A549 (cell line): ENCODE measurements at regions not wholly inside any gene's neighbourhood (a gene's known extent, or its start where the extent isn't known, plus 50 kb on each side); places are given as distances from the start of the nearest gene placed in this dataset.

Experiments
- ATAC-seq, 2 experiments: fragments of 200-7000 bp in 1 of 2; fragments of >200 bp in 1 of 2; cut with Nextera tagmentation in 1 of 2; cut with Tn5 transposase in 1 of 2; 3 replicates each; pipeline versions ENCODE4 v1.8.0 to v1.9.1; 2018 to 2020; ENCODE audit warnings: mild to moderate bottlenecking in 1 of 2, moderate library complexity in 1 of 2
- CTCF ChIA-PET: fragments of 300-600 bp; sonication (Branson Sonifier 250); formaldehyde crosslinking; extraction: SDS; loops from one replicate; lab custom pipeline; 2021; ENCODE audit warnings: antibody characterized with exemption, inconsistent platforms; lab: Yijun Ruan, JAX
- POLR2A ChIA-PET: fragments of 350-600 bp; formaldehyde crosslinking; extraction: SDS; loops from one replicate; lab custom pipeline; 2021; ENCODE audit warnings: antibody characterized with exemption, inconsistent platforms; lab: Yijun Ruan, JAX
- DNase-seq, 2 experiments: peaks; one replicate each; pipeline versions ENCODE4 v3.0.0 to v3.0.0-alpha.2; 2011 to 2016; ENCODE audit warnings: low read depth in 1 of 2, low spot score in 1 of 2
- FAIRE-seq: peaks from 2 replicates; lab custom pipeline; 2011; peaks lifted over from hg19 to GRCh38; lab: Jason Lieb, UNC
- H3K27ac ChIP-seq, 2 experiments: fragments of >200 bp; sonication (Bioruptor Twin); formaldehyde crosslinking; 3 replicates each; pipeline ENCODE4 v1.5.1; 2016 to 2017
- H3K4me1 ChIP-seq: fragments of >200 bp; sonication (Bioruptor Twin); formaldehyde crosslinking; 3 replicates; pipeline ENCODE4 v1.6.1; 2016
- H3K4me2 ChIP-seq: fragments of >200 bp; sonication (Bioruptor Twin); formaldehyde crosslinking; 3 replicates; pipeline ENCODE4 v1.6.1; 2016
- H3K4me3 ChIP-seq: fragments of >200 bp; sonication (Bioruptor Twin); formaldehyde crosslinking; 3 replicates; pipeline ENCODE4 v1.5.1; 2016
- H3K9me3 ChIP-seq: fragments of >200 bp; sonication (Bioruptor Twin); formaldehyde crosslinking; 3 replicates; pipeline ENCODE4 v1.6.1; 2016
- CHD2 ChIP-seq: fragments of 150-350 bp; IDR thresholded peaks from 2 replicates; pipeline ENCODE4 v1.6.1; 2014; ENCODE audit warnings: low read length; ENCODE audit not compliant: partially characterized antibody
- CHD4 ChIP-seq: fragments of 200-600 bp; sonication (generic); IDR thresholded peaks from 2 replicates; pipeline ENCODE4 v1.6.1; 2016; ENCODE audit warnings: antibody characterized with exemption, mild to moderate bottlenecking, borderline replicate concordance
- EHMT2 ChIP-seq: fragments of 200-600 bp; sonication (generic); IDR thresholded peaks from 2 replicates; pipeline ENCODE4 v1.6.1; 2016; ENCODE audit warnings: antibody characterized with exemption, low read depth, mild to moderate bottlenecking, moderate library complexity
- ESRRA ChIP-seq: fragments of 150-350 bp; IDR thresholded peaks from 2 replicates; pipeline ENCODE4 v1.6.1; 2014; ENCODE audit warnings: mild to moderate bottlenecking, low read length, borderline replicate concordance
- GATA3 ChIP-seq: IDR thresholded peaks from 2 replicates; pipeline ENCODE4 v1.6.1; 2012; ENCODE audit warnings: borderline replicate concordance
- HMGXB4 ChIP-seq: fragments of 250-450 bp; sonication (Bioruptor Pico); IDR thresholded peaks from 2 replicates; pipeline ENCODE4 v1.5.0; 2021; ENCODE audit warnings: mild to moderate bottlenecking, moderate library complexity, borderline replicate concordance
- HOXA7 ChIP-seq: fragments of 250-450 bp; sonication (Bioruptor Pico); IDR thresholded peaks from 2 replicates; pipeline ENCODE4 v1.5.0; 2020; ENCODE audit warnings: mild to moderate bottlenecking, moderate library complexity
- JUNB ChIP-seq: fragments of >200 bp; sonication (Bioruptor Twin); formaldehyde crosslinking; IDR thresholded peaks from 2 replicates; pipeline ENCODE4 v1.6.1; 2016
- KDM1A ChIP-seq: fragments of 200-600 bp; sonication (generic); IDR thresholded peaks from 2 replicates; pipeline ENCODE4 v1.6.1; 2016; ENCODE audit warnings: low read depth, mild to moderate bottlenecking
- KDM5A ChIP-seq: fragments of 200-600 bp; sonication (generic); IDR thresholded peaks from 2 replicates; pipeline ENCODE4 v1.6.1; 2016; ENCODE audit warnings: antibody characterized with exemption, mild to moderate bottlenecking
- MAZ ChIP-seq: fragments of 150-350 bp; IDR thresholded peaks from 2 replicates; pipeline ENCODE4 v1.6.1; 2014; ENCODE audit warnings: antibody characterized with exemption, low read depth, low read length, borderline replicate concordance
- MYC ChIP-seq: IDR thresholded peaks from 2 replicates; pipeline ENCODE4 v1.6.1; 2012; ENCODE audit warnings: mild to moderate bottlenecking, inconsistent platforms, low read length, improper control_type of control experiment, borderline replicate concordance
- POLR2AphosphoS2 ChIP-seq: conservative IDR thresholded peaks from 2 replicates; pipeline ENCODE4 v1.6.1; 2012; ENCODE audit warnings: low read length, improper control_type of control experiment, inconsistent platforms
- REST ChIP-seq: fragments of 200-600 bp; sonication (generic); IDR thresholded peaks from 2 replicates; pipeline ENCODE4 v1.6.1; 2016; ENCODE audit warnings: antibody characterized with exemption, mild to moderate bottlenecking, moderate library complexity
- RNF2 ChIP-seq: fragments of 200-600 bp; sonication (generic); IDR thresholded peaks from 2 replicates; pipeline ENCODE4 v1.6.1; 2016; ENCODE audit warnings: low read depth, mild to moderate bottlenecking, antibody characterized with exemption, moderate library complexity, borderline replicate concordance
- TFCP2L1 ChIP-seq: fragments of 250-450 bp; sonication (Bioruptor Pico); IDR thresholded peaks from 2 replicates; pipeline ENCODE4 v1.5.0; 2021; ENCODE audit warnings: mild to moderate bottlenecking
- USF2 ChIP-seq: fragments of 450-650 bp; IDR thresholded peaks from 2 replicates; pipeline ENCODE4 v1.6.1; 2014; ENCODE audit warnings: antibody characterized with exemption
- ZFP36 ChIP-seq: fragments of 450-650 bp; IDR thresholded peaks from 2 replicates; pipeline ENCODE4 v1.6.1; 2014; ENCODE audit warnings: borderline replicate concordance; ENCODE audit not compliant: partially characterized antibody
- WGBS: methylation state at CpG from one replicate; pipeline ENCODE4 v1.1.6; 2017; ENCODE audit errors: missing lambda C conversion rate; 5-methylcytosine and 5-hydroxymethylcytosine counted together
- TF ChIP-seq, protein P1 (sequence below): fragments of >200 bp; sonication (Bioruptor Twin); formaldehyde crosslinking; IDR thresholded peaks from 2 replicates; pipeline ENCODE4 v1.6.1; 2016
- TF ChIP-seq, protein P2 (sequence below): fragments of >200 bp; sonication (Bioruptor Twin); formaldehyde crosslinking; IDR thresholded peaks from 3 replicates; pipeline ENCODE4 v1.5.1; 2016
- TF ChIP-seq, protein P3 (sequence below): IDR thresholded peaks from 2 replicates; pipeline ENCODE4 v1.6.1; 2012; ENCODE audit warnings: low read depth, borderline replicate concordance
- TF ChIP-seq, protein P4 (sequence below): fragments of 250-450 bp; sonication (Bioruptor Pico); IDR thresholded peaks from 2 replicates; pipeline ENCODE4 v1.5.0; 2020; ENCODE audit warnings: low read depth, mild to moderate bottlenecking, moderate library complexity
- TF ChIP-seq, protein P5 (sequence below): IDR thresholded peaks from 2 replicates; pipeline ENCODE4 v1.6.1; 2012

DNA sequence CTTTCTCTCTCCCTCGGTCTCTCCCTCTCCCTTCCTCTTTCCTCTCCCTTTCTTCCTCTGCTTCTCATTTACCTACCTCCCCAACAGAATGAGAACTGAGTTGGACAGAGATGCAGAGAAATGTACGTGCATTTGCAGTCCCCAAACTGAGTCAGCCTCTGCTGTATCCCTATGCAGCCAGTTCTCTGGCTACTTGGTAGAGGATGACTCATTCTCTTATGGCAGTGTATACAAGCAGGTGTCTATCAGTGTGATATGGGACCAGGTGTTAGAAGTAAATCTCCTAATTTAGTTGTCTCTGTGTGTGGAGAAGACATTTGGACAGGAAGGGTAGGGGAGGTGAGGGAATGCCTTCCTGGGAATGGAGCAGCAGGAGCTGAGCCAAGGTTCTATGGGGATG, 470.8 kb downstream of the CD109 start:
- WGBS = 16% methylated on average over 2 of the region's 2 CpGs
- POLR2A ChIA-PET = no interaction called here
- DNase-seq = no peak
- CTCF ChIA-PET = no interaction called here
- Histone ChIP-seq H3K27ac (no peak overlapping the region), H3K9me3 (no peaks in the 10 kb centered on the region), H3K4me3 (no peak overlapping the region), H3K4me2 (no peak overlapping the region), H3K4me1 (no peaks in the 10 kb centered on the region)
- FAIRE-seq = no peak
- no peak for TF ChIP-seq ZFP36
- TF ChIP-seq, protein P1, sequence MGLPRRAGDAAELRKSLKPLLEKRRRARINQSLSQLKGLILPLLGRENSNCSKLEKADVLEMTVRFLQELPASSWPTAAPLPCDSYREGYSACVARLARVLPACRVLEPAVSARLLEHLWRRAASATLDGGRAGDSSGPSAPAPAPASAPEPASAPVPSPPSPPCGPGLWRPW = no peak
- no peak for TF ChIP-seq JUNB
- no peak for TF ChIP-seq KDM5A
- TF ChIP-seq, protein P2, sequence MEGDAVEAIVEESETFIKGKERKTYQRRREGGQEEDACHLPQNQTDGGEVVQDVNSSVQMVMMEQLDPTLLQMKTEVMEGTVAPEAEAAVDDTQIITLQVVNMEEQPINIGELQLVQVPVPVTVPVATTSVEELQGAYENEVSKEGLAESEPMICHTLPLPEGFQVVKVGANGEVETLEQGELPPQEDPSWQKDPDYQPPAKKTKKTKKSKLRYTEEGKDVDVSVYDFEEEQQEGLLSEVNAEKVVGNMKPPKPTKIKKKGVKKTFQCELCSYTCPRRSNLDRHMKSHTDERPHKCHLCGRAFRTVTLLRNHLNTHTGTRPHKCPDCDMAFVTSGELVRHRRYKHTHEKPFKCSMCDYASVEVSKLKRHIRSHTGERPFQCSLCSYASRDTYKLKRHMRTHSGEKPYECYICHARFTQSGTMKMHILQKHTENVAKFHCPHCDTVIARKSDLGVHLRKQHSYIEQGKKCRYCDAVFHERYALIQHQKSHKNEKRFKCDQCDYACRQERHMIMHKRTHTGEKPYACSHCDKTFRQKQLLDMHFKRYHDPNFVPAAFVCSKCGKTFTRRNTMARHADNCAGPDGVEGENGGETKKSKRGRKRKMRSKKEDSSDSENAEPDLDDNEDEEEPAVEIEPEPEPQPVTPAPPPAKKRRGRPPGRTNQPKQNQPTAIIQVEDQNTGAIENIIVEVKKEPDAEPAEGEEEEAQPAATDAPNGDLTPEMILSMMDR = no peak
- TF ChIP-seq MYC = no peak
- TF ChIP-seq HOXA7 = no peak
- ATAC-seq = no peak

DNA sequence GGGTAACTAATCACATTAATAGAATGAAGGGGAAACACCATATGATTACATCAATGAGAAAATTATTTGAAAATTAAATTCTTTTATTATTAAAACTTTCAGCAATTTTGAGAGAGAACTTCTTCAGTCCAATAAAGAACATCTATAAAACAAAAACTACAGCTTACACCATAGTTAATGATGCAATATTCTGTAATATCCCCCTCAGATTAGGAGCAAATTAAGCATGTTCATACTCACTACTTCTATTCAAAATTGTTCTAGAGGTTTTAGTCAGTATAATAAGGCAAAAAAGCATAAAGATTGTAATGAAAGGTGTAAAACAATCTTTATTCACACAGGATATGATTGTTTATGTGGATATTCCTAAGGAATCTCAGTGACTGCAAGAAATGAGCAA, 465.4 kb downstream of the CD109 start:
- Histone ChIP-seq H3K9me3 (no peaks in the 10 kb centered on the region), H3K4me2 (no peak overlapping the region), H3K27ac (no peak overlapping the region), H3K4me3 (no peak overlapping the region), H3K4me1 (no peaks in the 10 kb centered on the region)
- ChIA-PET POLR2A (no interaction called here), CTCF (no interaction called here)
- DNase-seq (no peak), ATAC-seq (no peak), FAIRE-seq (no peak)
- no peak for TF ChIP-seq MAZ
- TF ChIP-seq EHMT2 = no peak

- POLR2A ChIA-PET = no interaction called here
- ATAC-seq = no peak
- H3K9me3 ChIP-seq = no peaks in the 10 kb centered on the region
- no peak overlapping the region for H3K4me3 ChIP-seq
- 74% methylated on average over 3 of the region's 3 CpGs for WGBS
- CTCF ChIA-PET = no interaction called here
- H3K27ac ChIP-seq = no peak overlapping the region
- DNase-seq = no peak
- FAIRE-seq = no peak
- H3K4me2 ChIP-seq = no peak overlapping the region
- no peaks in the 10 kb centered on the region for H3K4me1 ChIP-seq
- TF ChIP-seq CHD2 = no peak
- no peak for TF ChIP-seq USF2
- TF ChIP-seq, protein P3, sequence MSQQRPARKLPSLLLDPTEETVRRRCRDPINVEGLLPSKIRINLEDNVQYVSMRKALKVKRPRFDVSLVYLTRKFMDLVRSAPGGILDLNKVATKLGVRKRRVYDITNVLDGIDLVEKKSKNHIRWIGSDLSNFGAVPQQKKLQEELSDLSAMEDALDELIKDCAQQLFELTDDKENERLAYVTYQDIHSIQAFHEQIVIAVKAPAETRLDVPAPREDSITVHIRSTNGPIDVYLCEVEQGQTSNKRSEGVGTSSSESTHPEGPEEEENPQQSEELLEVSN = no peak
- TF ChIP-seq, protein P4, sequence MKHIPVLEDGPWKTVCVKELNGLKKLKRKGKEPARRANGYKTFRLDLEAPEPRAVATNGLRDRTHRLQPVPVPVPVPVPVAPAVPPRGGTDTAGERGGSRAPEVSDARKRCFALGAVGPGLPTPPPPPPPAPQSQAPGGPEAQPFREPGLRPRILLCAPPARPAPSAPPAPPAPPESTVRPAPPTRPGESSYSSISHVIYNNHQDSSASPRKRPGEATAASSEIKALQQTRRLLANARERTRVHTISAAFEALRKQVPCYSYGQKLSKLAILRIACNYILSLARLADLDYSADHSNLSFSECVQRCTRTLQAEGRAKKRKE (CRISPR knock-in tag) = no peak
- no peak for TF ChIP-seq POLR2AphosphoS2
- no peak for TF ChIP-seq TFCP2L1 (CRISPR knock-in tag)
- TF ChIP-seq CHD4 = no peak
- TF ChIP-seq ESRRA = no peak
- no peak for TF ChIP-seq GATA3
- TF ChIP-seq, protein P5, sequence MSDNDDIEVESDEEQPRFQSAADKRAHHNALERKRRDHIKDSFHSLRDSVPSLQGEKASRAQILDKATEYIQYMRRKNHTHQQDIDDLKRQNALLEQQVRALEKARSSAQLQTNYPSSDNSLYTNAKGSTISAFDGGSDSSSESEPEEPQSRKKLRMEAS = no peak
- no peak for TF ChIP-seq REST
- TF ChIP-seq RNF2 = no peak
- no peak for TF ChIP-seq HMGXB4 (CRISPR knock-in tag)
- TF ChIP-seq KDM5A = no peak
- TF ChIP-seq KDM1A = no peak
These were observed 456.2 kb downstream of the CD109 start for GRCh38 chr6:74152096-74152675.
